ENCODE measurements at regions not wholly inside any gene's neighbourhood (a gene's known extent, or its start where the extent isn't known, plus 50 kb on each side); places are given as distances from the start of the nearest gene placed in this dataset.

DNA sequence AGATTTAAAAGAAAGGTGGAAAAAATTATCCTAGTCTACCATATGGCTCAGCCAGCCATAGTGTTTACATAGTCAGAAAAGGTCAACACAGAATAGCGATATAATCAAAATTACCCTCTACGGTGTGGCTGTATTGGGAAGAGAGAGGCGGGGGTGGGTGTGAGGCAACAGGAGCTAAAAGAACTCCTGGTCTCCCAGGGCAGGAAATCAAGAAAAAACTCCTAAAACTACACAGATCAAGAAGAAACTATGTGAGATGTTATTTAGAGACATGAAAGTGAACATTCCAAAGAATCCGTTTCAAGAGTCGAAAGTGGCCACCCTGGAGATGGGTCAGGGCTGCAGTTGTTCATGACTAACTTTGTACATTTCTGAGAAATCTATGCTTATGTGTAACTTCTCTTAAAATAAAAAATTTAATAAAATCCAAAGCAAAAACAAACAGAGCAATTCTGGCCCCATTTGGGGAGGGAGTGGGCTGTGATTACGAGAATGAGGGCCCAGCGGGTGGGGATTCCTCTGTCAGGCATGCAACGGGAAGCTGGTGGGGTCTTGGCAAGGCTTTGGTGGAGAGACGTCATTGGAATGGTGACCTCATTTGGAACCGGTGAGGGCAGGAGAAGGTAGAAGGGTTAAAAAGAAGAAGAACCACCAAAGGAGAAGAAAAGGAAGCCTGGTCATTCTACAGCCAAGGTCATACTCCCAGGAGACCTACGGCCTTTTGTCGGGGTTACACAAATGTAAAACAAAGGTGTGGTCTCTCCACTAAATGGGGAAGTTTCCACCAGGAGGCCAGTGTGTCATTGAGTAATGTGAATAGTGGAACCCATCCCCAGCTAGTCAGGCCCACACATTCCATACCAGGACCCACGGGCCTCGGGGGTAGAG, 71.2 kb upstream of the DUSP5 start:
- no peak for FAIRE-seq

DNA sequence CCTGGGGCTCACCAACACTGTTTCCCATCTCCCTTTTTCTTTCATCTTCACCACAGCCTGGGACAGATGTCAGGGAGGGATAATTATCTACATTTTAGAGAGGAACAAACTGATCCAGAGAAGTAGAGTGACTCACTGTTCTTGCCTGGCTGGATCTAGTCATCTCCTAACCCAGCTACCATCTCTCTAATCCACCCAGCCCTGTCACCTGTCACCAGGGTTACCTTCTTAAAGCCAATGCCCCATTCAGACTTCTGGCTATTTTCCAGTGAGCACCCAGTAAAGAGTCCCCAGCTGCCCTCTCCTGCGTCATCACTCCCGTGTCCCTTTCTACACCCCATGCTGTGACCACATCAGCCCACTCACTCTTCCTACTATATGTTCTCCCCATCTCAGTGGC, 68.4 kb upstream of the DUSP5 start:
- H4K20me1 ChIP-seq (ENCODE audit: control insufficient read depth, extremely low read depth, insufficient read depth, low read length) = no peaks in the 10 kb centered on the region
- H3K79me2 ChIP-seq (ENCODE audit: control insufficient read depth, insufficient read depth, low read length) = no peaks in the 10 kb centered on the region
- peak; percentile 13 for FAIRE-seq
- peaks cover 23% of the 10 kb centered on the region for H3K4me1 ChIP-seq (ENCODE audit: control insufficient read depth, extremely low read depth, insufficient read depth, low read length)
- H3K9me3 ChIP-seq (ENCODE audit: control insufficient read depth, low read depth, low read length) = no peaks in the 10 kb centered on the region
- H3K36me3 ChIP-seq (ENCODE audit: control insufficient read depth in 2 of 2, extremely low read depth in 1 of 2, insufficient read depth in 2 of 2, low read length in 2 of 2) = no peaks in the 10 kb centered on the region
- H3K27ac ChIP-seq (ENCODE audit: control insufficient read depth, insufficient read depth, low read length) = no peak overlapping the region
- no peak overlapping the region for H3K9ac ChIP-seq (ENCODE audit: control insufficient read depth, extremely low read depth, insufficient read depth, low read length)
- dilution Hi-C loops (cut with MboI; ENCODE audit: extremely low pct_ligation_motif_present, low sequenced_read_pairs) = no loop called here
- no peak for TF ChIP-seq EZH2 (IDR thresholded peaks at IDR 0.05; ENCODE audit: low read length)
- no peak for TF ChIP-seq CTCF (optimal IDR thresholded peaks at IDR 0.05 in 1 of 3, IDR thresholded peaks at IDR 0.05 in 1 of 3, conservative IDR thresholded peaks at IDR 0.05 in 1 of 3; ENCODE audit: extremely low read depth in 1 of 3, insufficient read depth in 2 of 3, low read length in 3 of 3)
- no peaks in the 10 kb centered on the region for H3K27me3 ChIP-seq (ENCODE audit: control insufficient read depth, extremely low read depth, insufficient read depth, low read length)
- no peak overlapping the region for H3K4me3 ChIP-seq (ENCODE audit: control insufficient read depth in 2 of 3, extremely low read depth in 1 of 3, insufficient read depth in 2 of 3, low read depth in 1 of 3, low read length in 3 of 3)
- no peak overlapping the region for H3K4me2 ChIP-seq (ENCODE audit: control insufficient read depth, extremely low read depth, insufficient read depth, low read depth, low read length)
- H2AFZ ChIP-seq (ENCODE audit: control insufficient read depth, low read length) = no peak overlapping the region
- no peak for DNase-seq (ENCODE audit: low read depth, low spot score)
- no peaks in the 10 kb centered on the region for H3K9me1 ChIP-seq (ENCODE audit: control insufficient read depth, extremely low read depth, insufficient read depth, low read length)

More for the DNA sequence above, 71.2 kb upstream of the DUSP5 start:
- dilution Hi-C loops (cut with MboI; ENCODE audit: extremely low pct_ligation_motif_present, low sequenced_read_pairs) = no loop called here
- Histone ChIP-seq H3K79me2 (ENCODE audit: control insufficient read depth, insufficient read depth, low read length) (no peaks in the 10 kb centered on the region), H3K9me3 (ENCODE audit: control insufficient read depth, low read depth, low read length) (no peaks in the 10 kb centered on the region), H3K36me3 (ENCODE audit: control insufficient read depth in 2 of 2, extremely low read depth in 1 of 2, insufficient read depth in 2 of 2, low read length in 2 of 2) (no peaks in the 10 kb centered on the region), H3K9ac (ENCODE audit: control insufficient read depth, extremely low read depth, insufficient read depth, low read length) (no peak overlapping the region), H4K20me1 (ENCODE audit: control insufficient read depth, extremely low read depth, insufficient read depth, low read length) (no peaks in the 10 kb centered on the region), H3K4me3 (ENCODE audit: control insufficient read depth in 2 of 3, extremely low read depth in 1 of 3, insufficient read depth in 2 of 3, low read depth in 1 of 3, low read length in 3 of 3) (no peak overlapping the region), H3K4me2 (ENCODE audit: control insufficient read depth, extremely low read depth, insufficient read depth, low read depth, low read length) (no peak overlapping the region), H3K27me3 (ENCODE audit: control insufficient read depth, extremely low read depth, insufficient read depth, low read length) (no peaks in the 10 kb centered on the region), H3K27ac (ENCODE audit: control insufficient read depth, insufficient read depth, low read length) (no peak overlapping the region), H3K4me1 (ENCODE audit: control insufficient read depth, extremely low read depth, insufficient read depth, low read length) (peaks cover 15% of the 10 kb centered on the region), H3K9me1 (ENCODE audit: control insufficient read depth, extremely low read depth, insufficient read depth, low read length) (no peaks in the 10 kb centered on the region), H2AFZ (ENCODE audit: control insufficient read depth, low read length) (no peak overlapping the region)
- no peak for DNase-seq (ENCODE audit: low read depth, low spot score)
- no peak for TF ChIP-seq CTCF (optimal IDR thresholded peaks at IDR 0.05 in 1 of 3, IDR thresholded peaks at IDR 0.05 in 1 of 3, conservative IDR thresholded peaks at IDR 0.05 in 1 of 3; ENCODE audit: extremely low read depth in 1 of 3, insufficient read depth in 2 of 3, low read length in 3 of 3)
- no peak for TF ChIP-seq EZH2 (IDR thresholded peaks at IDR 0.05; ENCODE audit: low read length)

Measured in keratinocyte (primary cell).